Suppressor macrophage treated with lipopolysaccharide for 1 hour (primary cell): ENCODE measurements at regions not wholly inside any gene's neighbourhood (a gene's known extent, or its start where the extent isn't known, plus 50 kb on each side); places are given as distances from the start of the nearest gene placed in this dataset.
A peak's percentile ranks its signal among the peaks of the same experiment; 100 is the strongest.

ENCODE experiments used
- DNase-seq, 3 donors: peaks; one replicate each; pipeline ENCODE4 v3.0.0-alpha.2; 2020 to 2022

DNA sequence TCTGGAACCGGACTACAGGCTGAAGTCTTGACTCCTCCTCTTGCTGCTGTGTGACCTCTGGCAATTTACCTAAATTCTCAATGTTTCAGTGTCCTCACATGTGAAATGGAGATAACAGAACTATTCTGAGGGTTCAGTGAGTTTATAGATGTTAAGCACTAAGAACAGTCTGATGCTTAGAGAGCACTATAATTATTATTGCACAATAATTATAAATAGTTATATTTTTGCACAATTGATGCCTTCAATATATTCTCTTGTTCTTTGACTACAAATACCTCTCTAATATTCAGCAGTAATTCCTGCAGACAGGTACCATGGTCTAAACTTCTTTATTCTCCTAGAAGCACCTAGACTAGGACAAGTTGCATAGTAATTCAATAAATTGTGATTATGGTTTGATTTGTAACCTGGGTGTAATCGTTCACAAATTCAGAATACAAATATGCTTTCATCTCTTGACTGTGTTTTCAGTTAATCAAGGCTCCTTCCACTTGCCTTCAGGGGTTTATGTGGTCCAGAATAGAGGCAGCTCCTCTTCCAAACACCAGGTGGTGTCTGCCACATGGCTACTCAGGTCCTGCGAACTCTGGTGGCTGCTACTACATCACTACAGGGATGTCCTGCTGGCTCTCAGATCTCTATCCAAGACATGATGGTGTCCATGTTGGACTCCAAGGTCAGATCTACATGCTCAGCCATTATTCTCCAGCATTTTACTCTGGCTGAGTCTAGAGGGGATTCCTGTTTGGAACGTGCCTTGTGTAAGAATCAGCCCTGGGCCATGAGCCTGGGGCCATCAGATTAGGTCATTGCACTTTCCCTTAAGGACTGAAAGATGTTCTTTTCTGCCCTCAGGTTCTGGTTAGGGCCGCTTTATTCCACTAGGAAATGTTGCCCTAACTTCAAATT lies 103.4 kb downstream of the QRFPR start:
- no peak for DNase-seq

DNA sequence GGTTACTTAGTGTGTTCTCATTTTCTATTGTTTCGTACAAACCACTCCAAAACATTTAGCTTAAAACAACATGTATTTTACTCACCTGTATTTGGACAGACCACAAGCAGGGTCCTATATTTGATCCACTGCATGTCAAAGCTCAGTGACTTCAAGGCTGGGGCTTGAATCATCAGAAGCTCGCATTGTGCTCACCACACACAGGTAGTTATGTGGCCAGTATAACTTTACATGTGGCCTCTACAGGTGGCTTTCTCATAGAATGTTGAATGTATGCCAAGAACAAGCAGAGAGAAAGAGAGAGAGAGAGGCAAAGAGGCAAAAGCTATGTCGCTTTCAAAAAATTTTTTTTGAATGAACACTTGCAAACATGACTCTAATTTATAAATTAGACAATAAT lies 107.6 kb downstream of the QRFPR start:
- no peak for DNase-seq

DNA sequence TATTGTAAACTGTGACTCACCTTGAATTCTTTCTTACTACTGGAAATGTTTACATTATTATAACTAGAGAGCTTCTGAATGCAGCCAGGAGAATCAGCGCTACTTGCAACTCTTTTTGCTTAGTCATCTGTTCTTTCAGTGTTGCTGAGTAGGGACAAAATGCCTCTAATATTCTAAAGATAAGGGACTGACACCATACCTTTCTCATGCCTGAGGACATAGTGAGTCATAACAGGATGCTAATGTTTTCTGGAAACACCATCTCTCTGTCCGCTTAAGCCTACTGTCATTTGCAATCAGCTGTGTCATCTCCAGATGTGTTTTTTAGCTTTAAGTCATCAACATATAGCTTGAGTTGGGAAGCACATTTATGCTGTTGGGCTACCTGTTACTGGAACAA lies 108.3 kb downstream of the QRFPR start:
- no peak for DNase-seq

DNA sequence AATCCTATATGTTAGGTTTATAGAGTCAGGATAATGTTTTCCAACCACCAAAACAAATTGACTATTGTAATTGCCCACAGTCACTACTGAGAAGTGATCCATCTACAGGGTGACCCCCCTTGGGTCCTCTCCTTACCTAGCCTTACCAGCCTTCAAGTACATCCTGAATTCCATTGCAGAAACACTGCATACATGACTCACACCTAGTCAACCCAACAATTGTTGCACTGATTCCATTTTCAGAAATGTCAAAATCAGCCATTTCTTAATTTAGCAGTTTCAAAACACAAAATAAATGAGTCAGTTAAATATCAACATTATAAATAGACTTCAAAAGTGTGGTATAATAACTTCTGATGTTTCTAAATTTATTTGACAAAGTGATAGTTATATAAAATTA lies 106.3 kb upstream of the TNIP3 start:
- DNase-seq, result peak; percentile 10 to 49 (median 40)

DNA sequence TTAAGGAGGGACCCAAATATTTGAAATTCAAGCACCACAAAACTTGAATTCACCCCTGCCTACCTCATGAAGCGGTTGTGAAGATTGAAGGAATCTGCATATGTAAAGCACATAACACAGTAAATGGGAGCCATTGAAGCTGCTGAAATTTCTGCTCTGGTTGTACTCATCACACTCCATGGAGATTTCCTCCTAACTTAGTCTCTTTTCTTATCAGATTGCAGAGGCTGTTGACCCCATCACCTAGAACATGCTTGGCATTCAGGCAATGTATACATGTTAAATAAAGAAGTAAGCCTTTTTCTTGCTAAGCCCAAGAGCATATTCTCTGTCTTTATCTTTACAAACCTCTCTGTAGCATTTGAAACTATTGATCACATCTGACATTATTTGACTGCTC lies 104.9 kb upstream of the TNIP3 start:
- DNase-seq, result no peak

DNA sequence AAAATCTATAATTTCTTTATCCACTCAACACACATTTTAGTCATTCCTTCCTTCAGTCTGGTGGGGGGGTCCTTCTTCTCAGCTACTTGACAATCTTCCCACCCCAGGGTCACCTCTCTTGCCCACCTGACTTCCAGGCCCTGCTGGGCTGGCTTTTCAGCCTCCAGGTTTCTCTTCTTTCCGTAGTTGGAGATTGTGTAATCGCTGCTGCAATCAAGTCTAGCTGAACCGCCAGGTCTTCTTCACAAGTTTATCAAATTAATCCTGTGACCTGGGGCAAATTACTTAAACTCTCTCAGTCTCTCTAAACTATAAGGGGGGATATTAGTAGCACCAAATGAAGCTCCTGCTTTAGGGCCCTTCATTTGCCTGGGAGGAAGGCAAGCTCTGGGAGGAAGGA lies 102.9 kb upstream of the TNIP3 start:
- no peak for DNase-seq

DNA sequence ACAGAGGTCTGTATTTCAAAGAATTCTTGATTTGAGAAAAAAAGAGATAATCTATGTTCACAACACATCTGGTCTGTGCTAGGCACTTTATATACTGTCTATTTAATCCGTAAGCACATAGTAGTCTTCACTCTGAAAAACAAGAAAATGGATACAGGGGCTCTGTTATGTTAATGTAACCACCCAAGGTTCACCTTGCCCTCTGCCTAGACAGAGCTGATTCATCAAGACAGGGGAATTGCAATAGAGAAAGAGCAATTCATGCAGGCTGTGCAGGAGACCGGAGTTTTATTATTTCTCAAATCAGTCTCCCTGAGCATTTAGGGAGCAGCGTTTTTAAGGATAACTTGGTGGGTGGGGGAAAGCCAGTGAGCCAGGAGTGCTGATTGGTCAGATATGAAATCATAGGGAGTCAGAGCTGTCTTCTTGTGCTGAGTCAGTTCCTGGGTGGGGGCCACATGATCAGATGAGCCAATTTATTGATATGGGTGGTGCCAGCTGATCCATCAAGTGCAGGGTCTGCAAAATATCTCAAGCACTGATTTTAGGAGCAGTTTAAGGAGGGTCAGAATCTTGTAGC lies 92.9 kb upstream of the TNIP3 start:
- DNase-seq, result peak; percentile 12 to 38 (median 16)

DNA sequence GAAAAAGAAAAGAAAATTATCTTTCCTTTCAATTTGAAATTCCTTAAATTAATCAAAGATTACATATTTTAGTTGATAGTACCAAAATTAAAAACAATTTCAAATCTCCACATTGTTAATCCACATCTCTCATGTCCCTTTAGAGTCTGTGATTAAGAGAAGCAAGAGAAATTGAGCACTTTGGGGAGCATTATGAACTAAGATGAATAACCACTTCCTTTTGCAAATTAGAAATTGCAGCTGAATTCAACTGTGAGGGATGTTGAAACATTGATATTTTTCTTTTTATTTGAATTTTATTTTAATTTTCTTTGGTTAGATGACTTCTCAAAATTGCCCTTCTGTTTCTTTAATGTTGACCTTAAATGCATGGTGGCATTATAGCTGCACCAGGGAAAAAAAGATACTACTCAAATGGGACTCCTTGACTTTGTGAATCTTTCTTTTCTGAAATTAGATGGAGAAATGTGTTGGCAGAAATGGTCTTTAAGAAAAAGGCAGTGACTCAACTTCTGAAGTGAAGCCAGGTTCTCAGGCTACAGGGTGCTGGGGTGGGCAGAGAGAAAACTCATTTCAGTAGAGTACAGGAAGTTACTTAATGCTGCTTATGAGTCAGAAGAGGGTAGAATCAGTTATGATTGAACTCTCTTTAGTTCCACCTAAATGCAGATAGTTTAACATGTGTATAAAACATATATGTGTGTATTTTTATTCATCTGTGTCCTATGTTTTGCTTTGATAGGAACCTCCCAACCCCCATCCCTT lies 92.0 kb upstream of the TNIP3 start:
- DNase-seq, result peak; percentile 77 to 90 (median 89)

DNA sequence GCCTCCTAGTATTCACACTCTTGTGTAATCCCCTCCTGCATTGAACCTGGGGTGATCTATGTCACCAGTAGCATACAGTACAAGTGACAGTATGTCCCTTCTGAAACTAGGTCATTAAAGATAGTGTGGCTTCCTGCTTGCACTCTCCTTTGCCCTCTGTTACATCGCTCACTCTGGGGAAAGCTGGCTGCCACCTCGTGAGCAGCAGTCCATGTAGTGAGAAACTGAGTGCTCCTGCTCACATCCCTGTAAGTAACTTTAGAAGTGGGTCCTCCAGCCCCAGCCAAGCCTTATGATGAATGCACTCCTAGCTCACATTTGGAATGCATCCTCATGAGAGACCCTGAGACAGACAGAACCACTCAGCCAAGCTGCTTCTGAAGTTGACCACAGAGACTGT lies 89.8 kb upstream of the TNIP3 start:
- no peak for DNase-seq

DNA sequence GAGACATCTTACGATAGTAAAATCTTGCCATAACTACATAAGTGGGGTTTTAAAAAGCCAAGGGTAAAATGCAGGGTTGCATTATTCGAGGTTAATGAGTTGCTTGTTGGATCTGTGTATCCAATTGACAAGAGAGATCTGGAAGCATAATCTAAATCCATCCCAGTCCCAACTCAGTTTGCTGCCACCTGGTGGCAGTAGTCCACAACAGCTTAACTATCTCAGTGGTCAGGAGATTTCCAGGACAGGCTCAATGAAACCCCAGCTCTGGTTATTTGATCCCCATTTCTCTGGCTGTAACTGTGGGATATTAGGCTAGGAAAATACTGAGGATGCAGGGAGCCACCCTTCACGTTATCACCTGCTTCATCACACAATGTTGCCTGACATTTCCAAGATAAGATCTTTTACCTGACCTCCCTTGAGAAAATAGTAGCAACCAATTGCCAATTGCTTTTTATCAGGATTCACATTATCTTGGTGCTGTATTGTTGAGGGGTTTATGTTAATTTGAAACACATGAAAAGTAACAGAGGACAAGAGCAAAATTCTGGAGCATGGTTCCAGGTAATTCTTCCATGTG lies 88.2 kb upstream of the TNIP3 start:
- DNase-seq, result peak; percentile 83 to 90 (median 85)

DNA sequence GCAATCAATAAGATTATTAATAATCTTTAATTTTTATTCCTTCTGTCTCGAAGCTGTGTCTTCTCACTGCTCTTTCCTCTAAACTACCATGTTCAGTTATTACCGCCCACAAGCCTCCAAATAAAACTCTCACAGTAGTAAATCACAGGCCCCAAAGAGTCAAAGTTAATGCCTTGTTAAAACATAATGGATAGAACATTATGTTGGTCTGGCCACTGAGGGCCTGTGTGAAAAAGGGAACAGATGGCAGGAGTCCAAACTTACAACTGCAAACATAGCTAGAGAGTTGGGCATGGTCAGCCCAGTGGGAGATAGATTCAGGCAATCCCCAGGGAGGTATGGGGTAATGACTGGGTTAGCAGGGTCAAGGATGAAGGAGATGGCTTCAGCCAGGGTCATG lies 84.6 kb upstream of the TNIP3 start:
- DNase-seq, result no peak

DNA sequence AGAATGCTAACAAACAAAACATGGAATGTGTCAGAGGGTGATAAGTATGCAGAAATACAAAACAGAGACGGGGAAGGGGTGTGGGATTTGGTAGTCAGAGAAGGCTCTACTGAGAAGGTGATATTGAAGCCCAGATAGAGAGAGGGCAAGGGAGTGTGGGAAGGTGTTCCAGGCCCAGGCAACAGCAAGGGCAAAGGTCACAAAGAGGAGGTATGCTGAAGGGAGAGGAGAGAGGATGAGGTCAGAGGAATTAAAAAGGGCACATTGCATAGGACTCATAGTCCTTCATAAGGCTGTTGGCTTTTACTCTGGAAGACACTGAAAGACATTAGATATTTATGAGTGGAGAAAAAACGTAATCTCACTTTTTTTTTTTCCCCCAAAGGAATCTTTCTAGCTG lies 82.6 kb upstream of the TNIP3 start:
- DNase-seq, result no peak

DNA sequence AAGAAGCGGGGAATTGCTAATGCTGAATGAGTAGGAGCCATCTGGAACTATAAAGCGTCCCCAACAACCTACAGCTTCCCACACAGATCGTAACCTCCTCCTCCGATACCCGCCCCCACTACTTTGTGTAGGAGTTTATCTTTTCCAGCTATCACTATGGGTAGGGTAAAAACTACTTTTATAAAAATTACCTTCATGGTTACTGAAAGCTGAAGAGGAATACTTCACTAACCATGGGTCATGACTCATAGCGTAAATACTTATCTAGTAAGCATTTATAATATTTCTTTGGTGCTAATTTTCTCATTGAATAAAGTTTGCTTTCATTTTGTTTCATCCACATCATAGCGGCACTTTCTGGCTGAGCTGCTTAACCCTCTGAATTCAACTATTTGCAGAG lies 79.4 kb upstream of the TNIP3 start:
- no peak for DNase-seq

DNA sequence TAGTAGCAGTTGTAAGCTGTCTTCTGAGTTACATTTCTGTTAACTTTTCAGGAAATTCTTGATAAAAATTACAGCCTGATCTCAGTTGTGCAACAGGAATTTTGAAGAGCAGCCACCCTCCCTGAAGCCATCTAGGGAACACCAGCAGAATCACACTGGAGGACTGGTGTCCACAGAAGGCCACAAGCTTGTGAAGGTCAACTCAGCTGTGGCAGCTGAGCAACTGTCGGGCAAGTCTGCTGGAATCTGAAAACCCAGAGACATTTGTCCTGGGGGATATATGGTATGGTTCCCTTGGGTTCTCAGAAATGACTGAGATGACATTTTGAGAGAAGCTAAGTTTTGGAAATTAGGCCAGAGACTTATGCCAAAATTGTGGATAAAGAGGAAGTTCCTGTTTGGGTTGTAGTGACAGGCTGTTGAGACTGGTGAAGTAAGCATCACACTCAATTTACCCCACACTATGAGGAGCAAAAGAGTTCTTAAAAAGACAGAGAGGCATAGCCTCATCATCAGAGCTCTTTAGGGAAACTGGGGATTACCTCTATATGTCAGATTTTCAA lies 78.1 kb upstream of the TNIP3 start:
- peak in 2 of 3 donors; percentile 16 to 27 for DNase-seq

DNA sequence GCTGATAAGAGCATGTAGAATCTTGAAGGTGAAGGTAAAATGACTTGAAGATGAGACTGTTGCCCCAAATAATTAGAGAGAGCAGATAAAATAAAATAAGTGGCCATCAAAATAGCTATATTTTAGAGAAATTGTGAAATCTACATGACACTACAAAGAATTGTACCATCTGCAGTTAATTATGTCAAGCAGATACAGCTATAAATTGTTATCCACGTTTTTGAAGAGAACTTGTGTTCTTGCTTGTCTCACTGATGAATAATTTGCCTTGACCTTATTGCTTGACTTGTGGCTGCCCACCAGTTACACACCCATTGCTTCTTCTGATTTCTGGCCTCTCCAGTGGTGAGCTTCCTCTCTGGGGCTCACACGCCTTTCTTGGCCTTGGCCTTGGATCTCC lies 75.8 kb upstream of the TNIP3 start:
- no peak for DNase-seq

DNA sequence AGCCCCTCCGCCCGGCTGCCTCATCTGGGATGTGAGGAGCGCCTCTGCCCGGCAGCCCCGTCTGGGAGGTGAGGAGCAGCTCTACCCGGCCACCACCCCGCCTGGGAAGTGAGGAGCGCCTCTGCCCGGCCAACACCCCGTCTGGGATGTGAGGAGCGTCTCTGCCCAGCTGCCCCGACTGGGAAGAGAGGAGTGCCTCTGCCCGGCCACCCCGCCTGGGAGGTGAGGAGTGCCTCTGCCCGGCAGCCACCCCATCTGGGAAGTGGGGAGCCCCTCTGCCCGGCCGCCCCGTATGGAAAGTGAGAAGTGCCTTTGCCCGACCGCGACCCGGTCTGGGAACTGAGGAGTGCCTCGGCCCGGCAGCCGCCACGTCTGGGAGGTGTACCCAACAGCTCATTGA lies 74.3 kb upstream of the TNIP3 start:
- DNase-seq, result no peak

DNA sequence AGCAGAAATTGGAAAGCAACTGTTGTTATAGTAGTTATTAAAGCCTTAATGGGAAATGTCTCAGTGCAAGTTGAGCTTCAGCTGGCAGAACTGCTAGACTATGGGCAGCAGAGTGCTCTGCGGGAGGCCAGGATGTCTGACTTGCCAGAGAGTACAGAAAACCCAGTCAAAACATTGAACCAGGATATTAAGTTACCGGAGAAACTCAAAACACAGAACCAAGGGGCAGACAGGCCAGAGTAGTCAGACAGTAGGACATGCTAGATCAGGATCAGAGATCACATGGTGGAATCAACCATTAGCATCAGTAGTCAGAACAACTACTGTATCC lies 72.9 kb upstream of the TNIP3 start:
- DNase-seq, result no peak

DNA sequence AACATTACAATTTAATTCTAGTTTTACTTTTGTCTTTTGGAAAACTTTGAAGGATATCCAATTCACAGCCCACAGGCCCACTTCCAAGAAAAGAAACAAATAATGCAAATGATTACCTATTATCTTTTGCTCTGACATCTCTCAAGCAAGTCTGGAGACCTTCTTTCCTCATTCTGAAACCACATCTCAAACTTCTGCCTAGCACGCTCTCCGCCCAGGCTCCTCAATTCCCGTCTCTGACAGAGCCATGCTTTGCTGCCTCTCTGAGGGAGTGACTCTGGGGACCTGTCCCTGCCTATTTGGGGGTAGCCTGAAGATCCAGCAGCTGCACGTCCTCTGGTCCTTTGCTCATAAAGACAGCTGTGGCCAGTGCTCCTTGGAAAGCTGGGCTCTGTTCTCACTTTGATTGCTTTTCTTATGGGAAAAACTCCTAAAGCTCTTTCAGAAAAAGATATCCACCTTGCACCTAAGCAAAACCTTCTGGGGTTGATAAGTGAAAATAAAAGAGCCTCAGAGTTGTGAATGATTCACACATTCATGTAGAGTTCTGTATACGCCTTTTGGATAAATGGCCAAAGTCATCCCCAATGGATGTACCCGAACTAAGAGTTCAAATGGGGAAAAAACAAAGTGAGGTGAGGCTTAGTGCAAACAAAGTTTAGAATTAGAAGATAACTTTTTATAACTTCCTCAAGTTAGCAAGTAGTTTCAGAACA lies 72.4 kb upstream of the TNIP3 start:
- no peak for DNase-seq

DNA sequence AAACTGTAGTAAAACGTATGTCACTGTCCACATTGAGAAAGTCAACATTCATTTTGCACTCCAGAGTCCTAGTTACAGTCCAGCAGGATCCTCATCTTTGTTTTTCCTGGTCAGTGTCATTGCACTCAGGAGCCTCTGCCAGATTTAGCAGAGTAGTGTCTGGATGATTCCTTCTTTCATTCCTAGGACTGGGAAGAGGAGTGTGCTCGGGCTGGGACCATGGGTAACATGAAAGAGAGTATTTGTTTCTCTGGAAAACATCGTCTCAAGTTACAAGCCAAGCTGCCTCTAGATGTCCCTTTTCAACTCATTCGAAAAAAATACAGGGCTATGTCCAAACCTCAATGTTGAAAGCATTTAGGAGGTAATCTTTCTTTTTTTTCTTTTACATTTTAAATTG lies 69.9 kb upstream of the TNIP3 start:
- DNase-seq, result no peak

DNA sequence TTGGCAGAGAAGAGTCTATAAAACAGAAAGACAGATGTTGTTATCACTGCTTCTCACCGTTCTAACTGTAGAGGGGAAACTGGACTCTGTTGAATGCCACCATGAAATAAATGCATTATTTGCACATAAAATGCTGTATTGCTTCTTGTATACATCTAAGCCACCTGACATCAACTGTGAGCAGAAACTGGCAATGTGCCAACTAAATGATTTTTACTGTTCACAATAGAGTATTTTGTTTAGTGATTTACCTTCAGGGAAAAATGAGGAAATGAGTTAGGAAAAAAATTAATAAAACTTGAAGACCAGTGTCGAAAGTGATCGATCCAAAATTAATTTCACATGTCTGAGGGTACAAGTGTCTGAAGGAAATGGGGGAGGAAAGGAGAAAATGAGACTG lies 65.9 kb upstream of the TNIP3 start:
- no peak for DNase-seq

DNA sequence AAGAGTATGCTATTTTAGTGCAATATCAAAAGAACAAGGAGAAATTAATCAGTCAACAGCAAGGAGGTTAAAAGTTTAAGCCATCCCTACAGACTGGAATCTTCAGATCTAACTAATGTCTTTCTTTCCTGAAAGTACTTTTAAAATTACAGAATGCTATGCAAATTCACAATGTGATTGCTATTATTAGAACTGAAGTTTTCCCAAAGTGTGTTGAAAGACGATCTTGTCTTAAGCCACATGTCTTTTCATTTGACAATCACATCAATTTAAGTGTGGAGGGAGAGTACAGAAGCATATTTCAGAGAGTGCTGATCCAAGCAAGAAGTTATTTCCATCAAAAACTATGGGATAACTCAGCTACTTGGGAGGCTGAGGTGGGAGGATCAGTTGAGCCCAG lies 64.7 kb upstream of the TNIP3 start:
- DNase-seq, result no peak

DNA sequence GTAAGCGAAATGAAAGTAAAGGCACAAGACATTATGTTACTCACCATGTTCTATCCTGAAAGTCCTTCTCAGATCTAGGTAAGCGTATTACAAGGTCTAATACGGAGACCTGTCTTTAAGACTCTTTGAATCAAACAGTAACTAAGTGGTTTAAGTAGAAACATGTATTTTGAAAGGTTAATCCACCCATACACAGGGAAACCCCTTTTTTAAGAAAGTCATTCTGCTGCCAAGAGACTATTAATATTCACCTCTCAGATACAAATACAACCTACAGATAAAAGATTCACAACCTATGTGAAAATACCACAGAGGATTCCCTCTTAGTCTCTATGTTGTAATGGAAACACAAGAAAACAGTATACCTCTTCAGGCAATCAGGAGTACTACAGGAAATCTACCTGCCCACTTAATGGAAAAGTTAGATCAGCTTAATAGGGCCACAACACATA lies 63.2 kb upstream of the TNIP3 start:
- no peak for DNase-seq

DNA sequence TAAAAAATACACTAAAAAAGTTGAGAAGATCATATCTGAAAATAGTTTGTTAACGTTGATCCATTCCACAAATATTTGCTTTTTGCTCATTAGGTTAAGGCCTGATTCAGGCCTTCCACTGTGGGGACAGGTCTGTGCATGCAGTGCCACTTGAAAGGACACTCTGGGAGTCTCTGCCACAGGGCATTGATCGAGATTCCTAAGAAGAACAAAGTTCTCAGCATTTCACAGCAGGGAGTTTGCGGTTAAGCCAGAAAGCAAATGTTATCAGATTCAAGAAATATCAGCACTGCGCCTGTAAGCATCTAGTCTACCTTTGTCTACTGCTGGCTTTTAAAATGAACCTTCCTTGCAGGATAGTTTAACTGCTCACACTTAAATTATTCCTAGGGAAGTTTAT lies 62.2 kb upstream of the TNIP3 start:
- no peak for DNase-seq
